Activated CD4-positive, alpha-beta memory T cell treated with anti-CD3 and anti-CD28 coated beads, Interleukin-2, amount 10 ng/mL, durations not matched to agents 7 days and 5 days (primary cell): ENCODE measurements at regions not wholly inside any gene's neighbourhood (a gene's known extent, or its start where the extent isn't known, plus 50 kb on each side); places are given as distances from the start of the nearest gene placed in this dataset.

ENCODE experiments used
- CTCF ChIA-PET: fragments of 350-600 bp; sonication (Branson Sonifier 250); formaldehyde crosslinking; loops from one replicate; lab custom pipeline; 2021; ENCODE audit warnings: antibody characterized with exemption, inconsistent platforms; lab: Charles Lee
- POLR2A ChIA-PET: fragments of 350-600 bp; sonication (Branson Sonifier 250); formaldehyde crosslinking; loops from one replicate; lab custom pipeline; 2021; ENCODE audit warnings: antibody characterized with exemption; lab: Charles Lee
- DNase-seq: peaks from one replicate; pipeline ENCODE4 v3.0.0-alpha.2; 2020
- H3K27ac Mint-ChIP-seq: one replicate; pipeline ENCODE4 v1.8.0; 2021; ENCODE audit warnings: mild to moderate bottlenecking, mixed read lengths
- H3K27me3 Mint-ChIP-seq: one replicate; pipeline ENCODE4 v1.8.0; 2021; ENCODE audit warnings: mixed read lengths
- H3K36me3 Mint-ChIP-seq: one replicate; pipeline ENCODE4 v1.8.0; 2021; ENCODE audit warnings: low read depth, mixed read lengths
- H3K4me1 Mint-ChIP-seq: one replicate; pipeline ENCODE4 v1.8.0; 2021; ENCODE audit warnings: mixed read lengths
- H3K4me3 Mint-ChIP-seq: one replicate; pipeline ENCODE4 v1.8.0; 2021; ENCODE audit warnings: mild to moderate bottlenecking, mixed read lengths
- H3K9me3 Mint-ChIP-seq: one replicate; pipeline ENCODE4 v1.8.0; 2021; ENCODE audit warnings: mixed read lengths

GRCh38 chr16:55048745-55049144 is 118.1 kb downstream of the IRX5 start:
- H3K27ac Mint-ChIP-seq, result no peak overlapping the region
- ChIA-PET POLR2A (no interaction called here), CTCF (no interaction called here)
- no peaks in the 10 kb centered on the region for H3K27me3 Mint-ChIP-seq
- H3K4me1 Mint-ChIP-seq, result no peaks in the 10 kb centered on the region
- H3K9me3 Mint-ChIP-seq, result no peaks in the 10 kb centered on the region
- DNase-seq, result no peak
- no peak overlapping the region for H3K4me3 Mint-ChIP-seq
- no peaks in the 10 kb centered on the region for H3K36me3 Mint-ChIP-seq

DNA sequence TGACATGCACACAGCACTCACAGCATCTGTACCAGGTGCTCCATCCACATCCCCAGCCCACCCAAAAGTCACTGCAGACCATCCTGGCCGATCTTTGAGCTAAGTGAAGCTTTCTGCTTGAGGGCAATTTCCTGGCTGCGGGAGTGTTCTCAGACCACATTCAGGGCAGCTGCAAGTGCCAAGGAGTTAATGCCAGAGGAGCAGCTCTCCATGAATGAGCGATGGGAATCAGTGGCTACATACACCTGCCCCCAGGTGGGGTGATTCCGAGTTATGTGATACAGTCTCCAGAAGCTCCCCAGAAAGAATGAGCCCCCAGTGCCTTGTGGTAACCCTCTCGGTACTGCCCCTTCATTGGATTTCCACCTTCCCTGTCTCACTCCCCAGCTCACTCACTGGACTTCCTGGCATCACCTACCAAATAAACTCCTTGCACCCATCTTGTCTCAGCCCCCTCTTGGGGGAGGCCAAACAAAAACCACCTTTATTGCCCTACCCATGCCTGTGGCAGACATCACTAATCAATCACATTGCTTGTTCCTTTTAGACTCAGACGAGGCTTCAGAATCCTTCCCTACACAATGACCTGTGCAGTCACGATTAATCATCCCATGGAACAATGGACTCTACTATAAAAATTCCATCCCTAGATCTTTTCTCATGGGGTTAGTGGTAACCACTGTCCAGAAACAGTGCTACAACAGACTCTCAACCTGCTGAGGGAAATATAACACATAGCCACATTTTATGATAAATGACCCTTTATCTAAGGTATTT is 121.1 kb downstream of the IRX5 start:
- Mint-ChIP-seq H3K27me3 (peaks cover 12% of the 10 kb centered on the region), H3K4me1 (no peaks in the 10 kb centered on the region), H3K4me3 (no peak overlapping the region), H3K9me3 (no peaks in the 10 kb centered on the region), H3K36me3 (no peaks in the 10 kb centered on the region), H3K27ac (no peak overlapping the region)
- CTCF ChIA-PET, result interaction anchor here (0.7 kb wide), 1 partner anchor 47 kb away, joined by 7 read pairs; no protein-coding TSS in a partner anchor
- DNase-seq, result no peak
- POLR2A ChIA-PET, result no interaction called here

DNA sequence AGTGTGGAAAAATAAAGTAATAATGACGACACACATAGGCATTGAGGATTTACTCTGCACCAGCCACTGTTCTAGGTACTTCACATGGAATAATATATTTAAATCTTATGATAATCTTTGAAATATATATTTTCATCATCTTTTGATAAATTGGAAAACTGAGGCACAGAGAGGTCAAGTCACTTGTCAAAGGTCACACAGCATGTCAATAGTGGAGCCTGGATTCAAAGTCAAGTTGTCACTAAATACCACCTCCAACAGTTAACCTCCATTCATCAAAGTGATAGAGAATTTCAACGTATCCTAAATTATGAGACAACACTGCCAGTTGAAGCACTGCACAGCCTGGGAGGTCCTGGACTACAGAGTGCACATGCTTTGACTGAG is 121.7 kb downstream of the IRX5 start:
- Mint-ChIP-seq H3K27ac (no peak overlapping the region), H3K4me3 (no peak overlapping the region), H3K4me1 (no peaks in the 10 kb centered on the region), H3K27me3 (peaks cover 17% of the 10 kb centered on the region), H3K36me3 (no peaks in the 10 kb centered on the region), H3K9me3 (no peaks in the 10 kb centered on the region)
- ChIA-PET CTCF (no interaction called here), POLR2A (no interaction called here)
- no peak for DNase-seq

DNA sequence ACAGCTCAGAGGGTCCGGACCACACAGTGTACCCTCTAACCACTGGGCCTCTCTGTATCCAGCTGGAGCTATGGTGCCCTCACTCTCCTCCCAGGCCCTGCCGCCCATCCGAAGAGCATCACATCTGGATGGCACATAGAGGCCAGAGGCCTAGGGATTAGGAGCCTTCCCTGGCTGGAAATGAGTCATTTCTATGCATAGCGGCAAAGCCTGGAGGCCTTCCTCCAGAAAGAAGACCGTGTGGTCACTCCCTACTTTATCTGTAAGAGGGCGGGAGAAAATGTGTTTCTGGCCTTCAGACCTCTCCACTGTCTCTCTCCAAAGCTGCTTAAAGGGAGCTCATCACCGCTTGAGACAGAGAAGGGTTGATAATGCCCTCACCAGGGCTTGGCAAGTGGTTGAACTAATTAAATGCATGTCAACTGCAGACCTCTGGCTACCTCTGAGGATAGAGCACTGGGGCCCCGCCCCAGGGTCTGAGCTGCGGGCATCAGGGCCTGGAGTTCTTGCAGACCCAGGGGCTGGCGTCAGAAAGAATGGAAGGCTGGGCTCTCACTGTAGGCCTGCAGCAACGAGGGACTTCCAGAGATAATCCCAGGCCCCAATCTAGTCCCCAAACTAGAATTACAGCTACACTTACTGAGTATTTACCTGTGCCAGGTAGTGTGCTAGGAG is 122.2 kb downstream of the IRX5 start:
- ChIA-PET POLR2A (no interaction called here), CTCF (no interaction called here)
- no peak overlapping the region for H3K27ac Mint-ChIP-seq

DNA sequence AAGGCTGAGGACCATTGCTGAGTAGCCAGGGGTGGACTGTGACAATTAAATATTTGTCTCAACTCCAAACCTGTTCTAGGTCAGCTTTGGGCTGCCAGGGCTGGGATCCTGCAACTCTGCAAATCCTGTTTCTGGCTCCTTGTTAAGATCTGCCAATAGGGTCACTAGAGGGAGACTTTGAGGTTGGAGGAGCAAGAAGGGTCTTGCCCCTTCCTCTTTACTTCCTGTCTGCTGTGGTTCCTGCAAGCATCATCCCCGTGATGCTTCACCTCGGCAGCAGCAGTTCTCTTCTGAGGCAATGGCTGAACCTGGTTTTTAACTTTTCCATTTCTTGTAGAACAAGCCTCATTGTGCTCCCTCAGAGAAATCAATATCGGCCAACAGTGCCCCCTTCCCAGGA is 124.6 kb downstream of the IRX5 start:
- no peak for DNase-seq
- H3K27me3 Mint-ChIP-seq, result peaks cover 35% of the 10 kb centered on the region
- no peak overlapping the region for H3K27ac Mint-ChIP-seq
- no peaks in the 10 kb centered on the region for H3K9me3 Mint-ChIP-seq
- no peak overlapping the region for H3K4me3 Mint-ChIP-seq
- POLR2A ChIA-PET, result no interaction called here
- no peaks in the 10 kb centered on the region for H3K36me3 Mint-ChIP-seq
- H3K4me1 Mint-ChIP-seq, result no peaks in the 10 kb centered on the region
- CTCF ChIA-PET, result no interaction called here

More for the DNA sequence above, 122.2 kb downstream of the IRX5 start:
- Mint-ChIP-seq H3K4me3 (no peak overlapping the region), H3K27me3 (peaks cover 22% of the 10 kb centered on the region), H3K9me3 (no peaks in the 10 kb centered on the region), H3K4me1 (no peaks in the 10 kb centered on the region), H3K36me3 (no peaks in the 10 kb centered on the region)
- DNase-seq, result no peak

DNA sequence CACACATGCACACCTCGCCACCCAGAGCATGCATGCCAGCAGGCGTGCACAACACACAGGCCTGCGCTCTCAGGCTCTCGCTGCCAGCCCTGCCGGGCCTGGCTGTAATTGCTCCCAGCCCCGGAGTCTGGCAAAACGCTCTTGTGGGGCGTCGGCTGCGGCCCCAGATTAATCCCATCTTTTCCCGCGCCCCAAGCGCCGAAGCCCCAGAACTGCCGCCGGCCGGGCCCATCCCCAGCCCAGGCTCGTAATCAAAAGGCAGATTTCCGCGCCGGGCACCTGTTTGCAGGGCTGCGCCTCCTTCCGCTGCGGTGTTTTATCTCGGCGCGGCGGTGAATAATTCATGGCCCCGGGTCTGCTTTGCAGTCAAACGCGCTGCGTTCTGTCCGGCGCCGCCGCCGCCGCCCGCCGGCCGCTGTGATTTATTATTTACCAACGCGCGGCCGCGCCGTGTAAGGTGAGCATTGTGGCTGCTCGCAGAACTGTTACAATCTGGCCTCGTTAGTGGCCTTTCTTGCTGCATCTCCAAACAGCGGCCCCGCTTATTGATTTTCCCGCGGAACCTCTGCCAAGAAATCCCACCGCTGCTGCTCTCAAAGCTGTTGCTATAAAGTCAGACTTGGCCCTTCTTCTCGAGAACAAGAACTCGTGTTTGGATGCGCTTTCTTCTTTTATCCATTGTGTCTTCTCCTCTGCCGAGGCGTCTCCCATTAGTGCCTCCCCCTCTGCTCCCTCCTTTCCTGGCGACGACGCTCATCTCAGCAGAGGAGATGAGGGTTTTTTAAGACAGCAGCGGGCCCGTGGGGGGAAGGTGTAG is 126.1 kb downstream of the IRX5 start:
- Mint-ChIP-seq H3K27ac (no peak overlapping the region), H3K4me1 (no peaks in the 10 kb centered on the region), H3K4me3 (no peak overlapping the region), H3K36me3 (no peaks in the 10 kb centered on the region), H3K9me3 (no peaks in the 10 kb centered on the region), H3K27me3 (peaks cover 35% of the 10 kb centered on the region)
- no peak for DNase-seq
- ChIA-PET POLR2A (no interaction called here), CTCF (no interaction called here)

DNA sequence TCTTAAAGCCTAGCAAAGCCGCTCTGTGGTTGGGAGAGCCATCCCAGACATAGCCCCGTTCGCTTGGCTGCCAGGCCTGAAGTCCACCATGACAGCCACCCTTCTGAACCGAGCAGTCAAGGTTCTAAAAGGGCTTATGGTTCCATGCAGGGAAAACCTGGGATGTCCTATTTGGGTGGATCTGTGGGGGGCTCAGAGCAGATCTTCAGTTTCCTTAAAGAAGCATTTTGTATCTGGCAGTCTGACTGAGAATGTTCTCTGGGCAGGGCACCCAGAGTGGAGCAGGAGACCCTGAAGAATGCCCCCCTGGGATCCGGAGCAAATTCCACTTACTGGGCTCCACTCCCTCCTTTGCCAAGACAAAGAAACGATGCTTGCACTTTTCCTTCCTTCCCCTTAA is 127.2 kb downstream of the IRX5 start:
- Mint-ChIP-seq H3K36me3 (no peaks in the 10 kb centered on the region), H3K4me1 (no peaks in the 10 kb centered on the region), H3K27ac (no peak overlapping the region), H3K9me3 (no peaks in the 10 kb centered on the region), H3K27me3 (peaks cover 35% of the 10 kb centered on the region), H3K4me3 (no peak overlapping the region)
- DNase-seq, result no peak
- ChIA-PET CTCF (no interaction called here), POLR2A (no interaction called here)

- Mint-ChIP-seq H3K4me1 (no peaks in the 10 kb centered on the region), H3K27ac (no peak overlapping the region), H3K36me3 (no peaks in the 10 kb centered on the region), H3K27me3 (peaks cover 35% of the 10 kb centered on the region), H3K9me3 (no peaks in the 10 kb centered on the region), H3K4me3 (no peak overlapping the region)
- DNase-seq, result no peak
- ChIA-PET POLR2A (no interaction called here), CTCF (interaction anchor here (0.5 kb wide), 1 partner anchor 864 kb away, joined by 3 read pairs; no protein-coding TSS in a partner anchor)
Observed at GRCh38 chr16:55058576-55058975, 127.9 kb downstream of the IRX5 start.

- H3K9me3 Mint-ChIP-seq, result no peaks in the 10 kb centered on the region
- no peak overlapping the region for H3K4me3 Mint-ChIP-seq
- ChIA-PET CTCF (no interaction called here), POLR2A (no interaction called here)
- no peak overlapping the region for H3K27ac Mint-ChIP-seq
- no peaks in the 10 kb centered on the region for H3K4me1 Mint-ChIP-seq
- H3K36me3 Mint-ChIP-seq, result no peaks in the 10 kb centered on the region
- peaks cover 35% of the 10 kb centered on the region for H3K27me3 Mint-ChIP-seq
- no peak for DNase-seq
Observed at GRCh38 chr16:55059146-55059545, 128.5 kb downstream of the IRX5 start.

DNA sequence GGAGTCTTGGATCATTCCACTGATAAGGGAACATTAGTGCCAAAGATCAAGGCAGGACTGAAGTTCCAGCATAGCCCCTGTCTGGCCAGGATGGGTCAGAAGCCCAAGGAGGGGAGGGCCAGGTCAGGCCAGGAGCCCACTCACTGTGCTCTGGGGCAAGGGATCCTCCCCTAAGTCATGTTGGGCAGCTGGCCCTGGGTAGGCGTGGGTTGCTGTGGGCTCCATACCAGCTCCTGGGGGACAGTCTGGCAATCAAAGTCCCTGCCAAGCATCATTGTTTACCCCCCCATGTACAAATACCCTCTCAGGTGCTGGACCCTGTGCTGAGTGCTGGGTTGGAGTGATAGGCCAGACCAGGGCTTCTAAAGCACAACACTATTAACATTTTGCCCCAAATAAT is 130.5 kb downstream of the IRX5 start:
- H3K27ac Mint-ChIP-seq, result no peak overlapping the region
- no peak for DNase-seq
- H3K36me3 Mint-ChIP-seq, result no peaks in the 10 kb centered on the region
- POLR2A ChIA-PET, result no interaction called here
- H3K27me3 Mint-ChIP-seq, result peaks cover 30% of the 10 kb centered on the region
- no peaks in the 10 kb centered on the region for H3K4me1 Mint-ChIP-seq
- CTCF ChIA-PET, result no interaction called here
- H3K4me3 Mint-ChIP-seq, result no peak overlapping the region
- no peaks in the 10 kb centered on the region for H3K9me3 Mint-ChIP-seq

DNA sequence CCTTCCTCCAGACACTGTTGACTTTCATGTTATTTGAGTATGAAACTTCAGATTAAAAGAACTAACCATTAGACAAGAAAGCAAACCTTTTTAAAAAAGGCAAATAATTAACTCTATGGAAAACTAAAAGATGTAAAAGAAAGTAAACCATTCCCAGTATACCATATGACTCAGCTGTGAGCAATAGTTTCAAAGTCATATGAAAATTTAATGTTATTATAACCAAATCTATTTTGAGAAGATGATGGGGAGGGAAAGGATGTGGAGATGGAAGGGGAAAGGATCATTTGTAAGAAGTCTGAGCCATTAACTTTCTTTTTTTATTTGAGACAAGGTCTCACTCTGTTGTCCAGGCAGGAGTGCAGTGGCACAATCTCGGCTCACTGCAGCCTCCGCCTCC is 131.8 kb downstream of the IRX5 start:
- CTCF ChIA-PET, result no interaction called here
- no peaks in the 10 kb centered on the region for H3K4me1 Mint-ChIP-seq
- no peaks in the 10 kb centered on the region for H3K9me3 Mint-ChIP-seq
- peaks cover 17% of the 10 kb centered on the region for H3K27me3 Mint-ChIP-seq
- H3K27ac Mint-ChIP-seq, result no peak overlapping the region
- DNase-seq, result no peak
- no peak overlapping the region for H3K4me3 Mint-ChIP-seq
- POLR2A ChIA-PET, result no interaction called here
- H3K36me3 Mint-ChIP-seq, result no peaks in the 10 kb centered on the region

GRCh38 chr16:55072976-55073375 is 142.3 kb downstream of the IRX5 start:
- Mint-ChIP-seq H3K4me3 (no peak overlapping the region), H3K27ac (no peak overlapping the region), H3K4me1 (no peaks in the 10 kb centered on the region), H3K36me3 (no peaks in the 10 kb centered on the region), H3K27me3 (no peaks in the 10 kb centered on the region), H3K9me3 (peaks cover 2% of the 10 kb centered on the region)
- ChIA-PET POLR2A (no interaction called here), CTCF (no interaction called here)
- no peak for DNase-seq

- ChIA-PET CTCF (no interaction called here), POLR2A (no interaction called here)
- no peak overlapping the region for H3K27ac Mint-ChIP-seq
- H3K4me3 Mint-ChIP-seq, result no peak overlapping the region
- no peaks in the 10 kb centered on the region for H3K36me3 Mint-ChIP-seq
- H3K9me3 Mint-ChIP-seq, result peaks cover 2% of the 10 kb centered on the region
- no peaks in the 10 kb centered on the region for H3K4me1 Mint-ChIP-seq
- no peaks in the 10 kb centered on the region for H3K27me3 Mint-ChIP-seq
- DNase-seq, result no peak
Observed at GRCh38 chr16:55073830-55074229, 143.2 kb downstream of the IRX5 start.
